ENCODE measurements at regions not wholly inside any gene's neighbourhood (a gene's known extent, or its start where the extent isn't known, plus 50 kb on each side); places are given as distances from the start of the nearest gene placed in this dataset.
A peak's percentile ranks its signal among the peaks of the same experiment; 100 is the strongest.

DNA sequence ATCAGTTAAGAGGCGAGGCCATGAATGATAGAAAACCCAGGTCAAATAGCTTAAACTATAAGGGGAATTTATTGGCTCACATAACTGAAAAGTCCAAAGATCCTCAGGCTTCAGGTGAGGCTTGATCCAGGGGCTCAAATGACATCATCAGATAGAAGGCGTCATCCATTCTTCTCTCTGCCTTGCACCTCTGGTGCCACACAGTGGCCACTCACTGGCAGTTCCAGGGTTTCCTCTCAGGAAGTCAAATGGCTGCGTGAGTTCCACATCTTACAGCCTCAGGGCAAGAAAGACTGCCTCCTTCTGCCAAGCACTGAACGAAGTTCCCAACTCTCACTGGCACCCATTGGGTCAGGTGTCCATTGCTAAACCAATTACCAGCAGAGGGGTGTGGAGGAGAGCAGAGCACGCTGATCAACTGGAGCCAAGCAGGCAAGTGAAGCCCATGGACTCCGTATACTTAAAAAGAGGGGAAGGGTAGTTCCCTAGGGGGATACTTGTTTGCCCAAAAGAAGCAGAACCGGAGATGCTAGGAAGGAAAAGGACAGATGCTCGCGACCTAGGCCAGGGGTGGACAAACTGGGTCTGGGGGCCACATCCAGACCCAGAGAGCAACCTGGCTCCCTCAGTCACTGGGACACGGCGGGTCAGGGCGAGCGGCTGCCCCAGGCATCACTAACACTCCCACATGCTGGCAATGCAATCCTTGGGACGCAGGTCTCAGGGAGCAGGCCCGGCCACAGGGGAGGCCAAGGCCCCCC lies 69.3 kb downstream of the SERPINA3 start (continued):
- TF ChIP-seq ZBED1 (IDR thresholded peaks at IDR 0.05): no peak
- TF ChIP-seq ZNF79 (CRISPR knock-in tag; IDR thresholded peaks at IDR 0.05; ENCODE audit: low read depth): no peak
- peak in 1 of 2 experiments; percentile 29; a peak in 1 of 4 replicates for TF ChIP-seq RAD21 (CRISPR knock-in tag; conservative IDR thresholded peaks at IDR 0.05 in 1 of 2, IDR thresholded peaks at IDR 0.05 in 1 of 2)
- no peak for TF ChIP-seq NR4A1 (CRISPR knock-in tag; IDR thresholded peaks at IDR 0.05)
- TF ChIP-seq NR4A1 (tag; IDR thresholded peaks at IDR 0.05): no peak
- TF ChIP-seq ZNF133 (CRISPR knock-in tag; IDR thresholded peaks at IDR 0.05): no peak
- no peak for TF ChIP-seq CAMTA2 (CRISPR knock-in tag; conservative IDR thresholded peaks at IDR 0.05)

DNA sequence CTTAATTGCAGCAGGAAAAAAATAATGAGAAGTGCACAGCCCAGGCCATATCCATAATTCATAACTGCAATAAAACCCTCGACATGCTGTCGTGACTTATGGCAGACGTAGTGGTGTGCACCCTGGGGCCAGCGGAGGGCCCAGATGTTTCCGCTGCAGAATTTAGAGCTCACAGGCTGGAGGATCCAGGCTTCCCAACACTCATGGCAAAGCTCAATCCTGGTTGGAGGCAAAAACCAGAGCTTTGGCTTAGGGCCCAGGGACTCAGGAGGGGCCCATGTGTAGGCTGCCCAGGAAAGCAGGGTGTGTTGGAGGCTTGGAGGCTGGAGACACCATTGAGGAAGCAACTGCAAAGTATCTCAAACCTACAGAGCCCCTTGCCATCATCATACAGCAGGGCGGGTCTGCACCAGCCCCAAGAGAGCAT lies 68.7 kb downstream of the SERPINA3 start:
- Histone ChIP-seq H3K36me3 (ENCODE audit: control insufficient read depth, insufficient read depth, low read length) (no peaks in the 10 kb centered on the region), H3K9ac (ENCODE audit: insufficient read depth in 1 of 2, low read depth in 2 of 2, low read length in 2 of 2) (no peak overlapping the region), H3K27me3 (ENCODE audit: control insufficient read depth in 2 of 2, insufficient read depth in 2 of 2, low read length in 2 of 2) (peaks cover 0 to 7% of the 10 kb centered on the region in 2 experiments; a peak in 1 of 5 replicates), H2AFZ (ENCODE audit: low read depth, low read length) (no peak overlapping the region), H3K4me1 (replicated peaks in 1 of 2; ENCODE audit: control insufficient read depth in 2 of 2, insufficient read depth in 2 of 2, low read length in 2 of 2) (no peaks in the 10 kb centered on the region; a peak in 1 of 5 replicates), H3K9me3 (replicated peaks; ENCODE audit: control insufficient read depth, insufficient read depth, low read depth, low read length) (no peaks in the 10 kb centered on the region), H3K4me2 (ENCODE audit: insufficient read depth, low read length) (no peak overlapping the region), H3K79me2 (ENCODE audit: control insufficient read depth, insufficient read depth, low read length) (no peaks in the 10 kb centered on the region), H4K20me1 (replicated peaks; ENCODE audit: control insufficient read depth, insufficient read depth, low read length) (no peaks in the 10 kb centered on the region), H3K4me3 (no peak overlapping the region), H3K27ac (ENCODE audit: extremely low read depth, low read depth, low read length) (no peak overlapping the region), H3K9me1 (ENCODE audit: control insufficient read depth, insufficient read depth, low read length) (no peaks in the 10 kb centered on the region)
- DNase-seq (ENCODE audit: extremely low read depth in 1 of 4, low spot score in 3 of 4) (no peak), FAIRE-seq (no peak), ATAC-seq (no peak)
- 0% methylated on average over 6 of the region's 6 CpGs for WGBS (ENCODE audit: insufficient coverage, low coverage, missing lambda C conversion rate)
- ChIA-PET CTCF (ENCODE audit: low intra/inter-chr PET ratio) (interaction anchor here (0.6 kb wide), 1 partner anchor 1313 kb away, joined by 3 read pairs; no protein-coding TSS in a partner anchor), POLR2A (no interaction called here)
- intact Hi-C loops (cut with micrococcal nuclease): no loop called here
- no TSS peak for BruUV-seq (replicated peaks)
- in situ Hi-C loops (cut with MboI): no loop called here
- TF ChIP-seq, protein P1, sequence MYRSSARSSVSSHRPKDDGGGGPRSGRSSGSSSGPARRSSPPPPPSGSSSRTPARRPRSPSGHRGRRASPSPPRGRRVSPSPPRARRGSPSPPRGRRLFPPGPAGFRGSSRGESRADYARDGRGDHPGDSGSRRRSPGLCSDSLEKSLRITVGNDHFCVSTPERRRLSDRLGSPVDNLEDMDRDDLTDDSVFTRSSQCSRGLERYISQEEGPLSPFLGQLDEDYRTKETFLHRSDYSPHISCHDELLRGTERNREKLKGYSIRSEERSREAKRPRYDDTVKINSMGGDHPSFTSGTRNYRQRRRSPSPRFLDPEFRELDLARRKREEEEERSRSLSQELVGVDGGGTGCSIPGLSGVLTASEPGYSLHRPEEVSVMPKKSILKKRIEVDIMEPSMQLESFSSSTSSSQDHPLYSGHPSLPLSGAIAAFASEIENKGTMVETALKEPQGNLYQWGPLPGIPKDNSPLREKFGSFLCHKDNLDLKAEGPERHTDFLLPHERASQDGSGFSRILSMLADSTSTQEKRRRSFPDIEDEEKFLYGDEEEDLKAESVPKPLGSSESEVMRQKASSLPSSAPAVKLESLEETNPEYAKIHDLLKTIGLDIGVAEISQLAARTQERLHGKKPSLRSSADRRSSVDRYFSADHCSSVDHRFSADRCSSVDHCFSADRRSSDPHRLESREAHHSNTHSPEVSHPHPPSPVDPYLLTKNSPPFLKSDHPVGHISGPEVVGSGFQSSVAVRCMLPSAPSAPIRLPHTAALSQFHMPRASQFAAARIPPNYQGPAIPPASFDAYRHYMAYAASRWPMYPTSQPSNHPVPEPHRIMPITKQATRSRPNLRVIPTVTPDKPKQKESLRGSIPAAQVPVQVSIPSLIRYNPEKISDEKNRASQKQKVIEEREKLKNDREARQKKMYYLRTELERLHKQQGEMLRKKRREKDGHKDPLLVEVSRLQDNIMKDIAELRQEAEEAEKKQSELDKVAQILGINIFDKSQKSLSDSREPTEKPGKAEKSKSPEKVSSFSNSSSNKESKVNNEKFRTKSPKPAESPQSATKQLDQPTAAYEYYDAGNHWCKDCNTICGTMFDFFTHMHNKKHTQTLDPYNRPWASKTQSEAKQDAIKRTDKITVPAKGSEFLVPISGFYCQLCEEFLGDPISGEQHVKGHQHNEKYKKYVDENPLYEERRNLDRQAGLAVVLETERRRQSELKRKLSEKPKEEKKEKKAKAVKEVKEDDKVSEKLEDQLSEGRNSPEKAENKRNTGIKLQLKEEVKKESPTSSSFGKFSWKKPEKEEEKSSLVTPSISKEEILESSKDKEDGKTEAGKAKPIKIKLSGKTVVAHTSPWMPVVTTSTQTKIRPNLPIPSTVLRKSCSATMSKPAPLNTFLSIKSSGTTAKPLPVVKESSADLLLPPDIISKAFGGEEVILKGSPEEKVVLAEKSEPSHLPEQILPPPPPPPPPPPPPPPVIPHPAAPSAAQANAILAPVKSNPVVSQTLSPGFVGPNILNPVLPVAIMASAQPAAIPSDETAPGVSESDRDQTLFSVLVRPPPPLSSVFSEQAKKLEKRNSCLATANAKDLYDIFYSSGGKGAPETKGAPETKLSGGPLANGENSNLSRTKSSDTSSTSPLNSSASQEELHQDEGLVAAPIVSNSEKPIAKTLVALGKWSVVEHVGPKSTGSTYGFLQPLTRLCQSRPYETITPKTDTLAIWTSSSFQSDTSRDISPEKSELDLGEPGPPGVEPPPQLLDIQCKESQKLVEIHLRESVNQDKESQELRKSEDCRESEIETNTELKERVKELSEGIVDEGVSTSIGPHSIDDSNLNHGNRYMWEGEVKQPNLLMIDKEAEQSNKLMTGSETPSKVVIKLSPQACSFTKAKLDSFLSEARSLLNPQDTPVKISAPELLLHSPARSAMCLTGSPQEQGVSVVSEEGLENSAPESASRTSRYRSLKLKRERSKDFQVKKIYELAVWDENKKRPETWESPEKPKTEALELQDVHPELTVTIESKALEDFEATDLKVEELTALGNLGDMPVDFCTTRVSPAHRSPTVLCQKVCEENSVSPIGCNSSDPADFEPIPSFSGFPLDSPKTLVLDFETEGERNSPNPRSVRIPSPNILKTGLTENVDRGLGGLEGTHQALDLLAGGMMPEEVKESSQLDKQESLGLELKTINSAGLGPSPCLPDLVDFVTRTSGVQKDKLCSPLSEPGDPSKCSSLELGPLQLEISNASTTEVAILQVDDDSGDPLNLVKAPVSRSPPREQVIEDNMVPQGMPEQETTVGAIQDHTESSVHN (IDR thresholded peaks at IDR 0.05; ENCODE audit: borderline replicate concordance in 1 of 2, low read depth in 1 of 2): no peak
- no peak for TF ChIP-seq GABPB2 (CRISPR knock-in tag; conservative IDR thresholded peaks at IDR 0.05)
- TF ChIP-seq PTRF (tag; IDR thresholded peaks at IDR 0.05): no peak
- TF ChIP-seq, protein P2, sequence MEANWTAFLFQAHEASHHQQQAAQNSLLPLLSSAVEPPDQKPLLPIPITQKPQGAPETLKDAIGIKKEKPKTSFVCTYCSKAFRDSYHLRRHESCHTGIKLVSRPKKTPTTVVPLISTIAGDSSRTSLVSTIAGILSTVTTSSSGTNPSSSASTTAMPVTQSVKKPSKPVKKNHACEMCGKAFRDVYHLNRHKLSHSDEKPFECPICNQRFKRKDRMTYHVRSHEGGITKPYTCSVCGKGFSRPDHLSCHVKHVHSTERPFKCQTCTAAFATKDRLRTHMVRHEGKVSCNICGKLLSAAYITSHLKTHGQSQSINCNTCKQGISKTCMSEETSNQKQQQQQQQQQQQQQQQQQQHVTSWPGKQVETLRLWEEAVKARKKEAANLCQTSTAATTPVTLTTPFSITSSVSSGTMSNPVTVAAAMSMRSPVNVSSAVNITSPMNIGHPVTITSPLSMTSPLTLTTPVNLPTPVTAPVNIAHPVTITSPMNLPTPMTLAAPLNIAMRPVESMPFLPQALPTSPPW (CRISPR knock-in tag; IDR thresholded peaks at IDR 0.05): no peak
- TF ChIP-seq ZNF184 (CRISPR knock-in tag; IDR thresholded peaks at IDR 0.05): no peak
